DOHH2 (cell line): ENCODE measurements at regions not wholly inside any gene's neighbourhood (a gene's known extent, or its start where the extent isn't known, plus 50 kb on each side); places are given as distances from the start of the nearest gene placed in this dataset.

Experiments used
- CTCF ChIP-seq: fragments of 200-600 bp; sonication (generic); IDR thresholded peaks from one replicate; pipeline ENCODE4 v1.5.1; 2014; ENCODE audit warnings: antibody characterized with exemption, mild to moderate bottlenecking, low read depth, low read length; ENCODE audit not compliant: poor library complexity, severe bottlenecking
- EZH2phosphoT487 ChIP-seq: fragments of 200-600 bp; sonication (generic); IDR thresholded peaks from 2 replicates; pipeline ENCODE4 v1.6.1; 2017; ENCODE audit warnings: borderline replicate concordance, mild to moderate bottlenecking, antibody characterized with exemption, low read length, moderate library complexity, mixed read lengths

GRCh38 chr11:59271811-59272327, 59.1 kb upstream of the MPEG1 start:
- no peak for TF ChIP-seq CTCF
- no peak for TF ChIP-seq EZH2phosphoT487
